Endodermal cell (in vitro differentiated cells): ENCODE measurements at regions not wholly inside any gene's neighbourhood (a gene's known extent, or its start where the extent isn't known, plus 50 kb on each side); places are given as distances from the start of the nearest gene placed in this dataset.

ENCODE experiments used
- DNase-seq: peaks from one replicate; pipeline ENCODE4 v3.0.0-alpha.2; 2017
- H3K27ac ChIP-seq: 2 replicates; pipeline ENCODE4 v1.5.1; 2013; ENCODE audit warnings: mild to moderate bottlenecking, low read depth, low read length, moderate library complexity
- H3K27me3 ChIP-seq: 2 replicates; pipeline ENCODE4 v1.6.1; 2013; ENCODE audit warnings: mild to moderate bottlenecking, low read length, moderate library complexity; ENCODE audit not compliant: insufficient read depth, control insufficient read depth, poor library complexity, severe bottlenecking
- H3K36me3 ChIP-seq: 2 replicates; pipeline ENCODE4 v1.7.0; 2013; ENCODE audit warnings: mild to moderate bottlenecking, low read length, moderate library complexity; ENCODE audit not compliant: control insufficient read depth, insufficient read depth
- H3K4me1 ChIP-seq: one replicate; pipeline ENCODE4 v1.7.0; 2013; ENCODE audit warnings: low read length; ENCODE audit not compliant: control insufficient read depth, insufficient read depth
- H3K4me3 ChIP-seq: 2 replicates; pipeline ENCODE4 v1.5.1; 2013; ENCODE audit warnings: mild to moderate bottlenecking, low read length, moderate library complexity
- H3K9ac ChIP-seq: 2 replicates; pipeline ENCODE4 v1.6.1; 2013; ENCODE audit warnings: mild to moderate bottlenecking, low read length, moderate library complexity; ENCODE audit not compliant: poor library complexity, severe bottlenecking; ENCODE audit errors: extremely low read depth
- H3K9me3 ChIP-seq: 2 replicates; pipeline ENCODE4 v1.6.1; 2013; ENCODE audit warnings: mild to moderate bottlenecking, low read length, moderate library complexity; ENCODE audit not compliant: control insufficient read depth
- H3K27ac Mint-ChIP-seq: 2 replicates; pipeline ENCODE4 v1.8.0; 2020; ENCODE audit warnings: mixed read lengths
- H3K27me3 Mint-ChIP-seq: 2 replicates; pipeline ENCODE4 v1.8.0; 2021; ENCODE audit warnings: mild to moderate bottlenecking, mixed read lengths; ENCODE audit not compliant: insufficient read depth
- H3K36me3 Mint-ChIP-seq: 2 replicates; pipeline ENCODE4 v1.8.0; 2020; ENCODE audit warnings: low read depth, mixed read lengths
- H3K4me1 Mint-ChIP-seq: 2 replicates; pipeline ENCODE4 v1.8.0; 2020; ENCODE audit warnings: mixed read lengths
- H3K4me3 Mint-ChIP-seq: 2 replicates; pipeline ENCODE4 v1.8.0; 2020; ENCODE audit warnings: mild to moderate bottlenecking, moderate library complexity, mixed read lengths
- H3K9me3 Mint-ChIP-seq: 2 replicates; pipeline ENCODE4 v1.8.0; 2020; ENCODE audit warnings: mild to moderate bottlenecking, mixed read lengths
- CTCF ChIP-seq: fragments of 200-600 bp; sonication (generic); conservative IDR thresholded peaks from 2 replicates; pipeline ENCODE4 v1.5.0; 2021; ENCODE audit warnings: antibody characterized with exemption, mild to moderate bottlenecking
- WGBS, 2 experiments: methylation state at CpG; one replicate each; pipeline versions ENCODE4 v1.1.5 to v1.1.7; 2013; ENCODE audit warnings: missing lambda C conversion rate in 2 of 2, mixed read lengths in 1 of 2; ENCODE audit not compliant: insufficient coverage in 1 of 2, insufficient read length in 1 of 2; 5-methylcytosine and 5-hydroxymethylcytosine counted together

- no peak overlapping the region for H3K4me3 ChIP-seq
- DNase-seq, result peak; percentile 45
- H3K27ac ChIP-seq, result no peak overlapping the region
- no peaks in the 10 kb centered on the region for H3K36me3 ChIP-seq
- Mint-ChIP-seq H3K4me1 (no peaks in the 10 kb centered on the region), H3K9me3 (no peaks in the 10 kb centered on the region), H3K27me3 (no peaks in the 10 kb centered on the region), H3K27ac (no peak overlapping the region), H3K36me3 (no peaks in the 10 kb centered on the region), H3K4me3 (no peak overlapping the region)
- H3K27me3 ChIP-seq, result no peaks in the 10 kb centered on the region
- H3K4me1 ChIP-seq, result no peaks in the 10 kb centered on the region
- no peak overlapping the region for H3K9ac ChIP-seq
- no peaks in the 10 kb centered on the region for H3K9me3 ChIP-seq
- TF ChIP-seq CTCF, result no peak
- 84 to 85% methylated on average over 5 to 7 of the region's 7 CpGs for WGBS, 2 experiments
Observed at GRCh38 chr16:64580558-64580957, 541.3 kb downstream of the CDH11 start.

DNA sequence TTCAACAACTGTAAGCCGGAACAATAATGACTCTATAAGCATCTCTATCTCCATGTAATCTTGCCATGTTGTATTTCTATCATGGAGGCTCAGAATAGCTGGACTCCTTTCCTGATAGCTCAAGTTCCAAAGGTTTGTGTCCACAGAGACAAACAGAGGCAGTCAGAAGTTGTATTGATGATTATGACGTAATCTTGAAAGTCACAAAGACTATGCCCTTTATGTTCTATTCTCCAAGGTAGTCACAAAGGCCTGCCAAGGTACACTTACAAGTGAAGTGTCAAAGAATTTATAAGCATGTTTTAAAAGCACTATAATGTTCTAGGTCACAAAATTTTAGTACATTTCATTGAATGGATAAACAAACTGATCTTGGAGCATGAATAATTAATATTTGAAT, 542.2 kb downstream of the CDH11 start:
- Mint-ChIP-seq H3K4me3 (no peak overlapping the region), H3K9me3 (no peaks in the 10 kb centered on the region), H3K27me3 (no peaks in the 10 kb centered on the region), H3K4me1 (no peaks in the 10 kb centered on the region), H3K36me3 (no peaks in the 10 kb centered on the region), H3K27ac (no peak overlapping the region)
- H3K9me3 ChIP-seq, result no peaks in the 10 kb centered on the region
- DNase-seq, result no peak
- H3K9ac ChIP-seq, result no peak overlapping the region
- 96 to 100% methylated on average over 2 of the region's 2 CpGs for WGBS, 2 experiments
- H3K4me1 ChIP-seq, result no peaks in the 10 kb centered on the region
- H3K36me3 ChIP-seq, result no peaks in the 10 kb centered on the region
- H3K27me3 ChIP-seq, result no peaks in the 10 kb centered on the region
- no peak overlapping the region for H3K4me3 ChIP-seq
- TF ChIP-seq CTCF, result no peak
- no peak overlapping the region for H3K27ac ChIP-seq

GRCh38 chr16:64545768-64546167, 576.1 kb downstream of the CDH11 start:
- Mint-ChIP-seq H3K9me3 (peaks cover 10% of the 10 kb centered on the region), H3K27me3 (peaks cover 3% of the 10 kb centered on the region), H3K27ac (no peak overlapping the region), H3K36me3 (peaks cover 2% of the 10 kb centered on the region), H3K4me3 (no peak overlapping the region), H3K4me1 (no peaks in the 10 kb centered on the region)
- Histone ChIP-seq H3K27me3 (no peaks in the 10 kb centered on the region), H3K36me3 (no peaks in the 10 kb centered on the region), H3K9ac (no peak overlapping the region), H3K4me1 (no peaks in the 10 kb centered on the region), H3K4me3 (peak overlapping the region; percentile 37), H3K9me3 (peaks cover 27% of the 10 kb centered on the region), H3K27ac (no peak overlapping the region)
- no peak for TF ChIP-seq CTCF
- 91 to 100% methylated on average over 2 of the region's 2 CpGs for WGBS, 2 experiments
- DNase-seq, result no peak
